Endodermal cell (in vitro differentiated cells): ENCODE measurements at regions not wholly inside any gene's neighbourhood (a gene's known extent, or its start where the extent isn't known, plus 50 kb on each side); places are given as distances from the start of the nearest gene placed in this dataset.
"Not testable (repeated sequence)": the region's sequence is repeated elsewhere in the genome, so short reads cannot be mapped to it uniquely, and the experiment has no call there.

Source experiments
- DNase-seq: peaks from one replicate; pipeline ENCODE4 v3.0.0-alpha.2; 2017
- H3K27ac ChIP-seq: 2 replicates; pipeline ENCODE4 v1.5.1; 2013; ENCODE audit warnings: mild to moderate bottlenecking, low read depth, low read length, moderate library complexity
- H3K27me3 ChIP-seq: 2 replicates; pipeline ENCODE4 v1.6.1; 2013; ENCODE audit warnings: mild to moderate bottlenecking, low read length, moderate library complexity; ENCODE audit not compliant: insufficient read depth, control insufficient read depth, poor library complexity, severe bottlenecking
- H3K36me3 ChIP-seq: 2 replicates; pipeline ENCODE4 v1.7.0; 2013; ENCODE audit warnings: mild to moderate bottlenecking, low read length, moderate library complexity; ENCODE audit not compliant: control insufficient read depth, insufficient read depth
- H3K4me1 ChIP-seq: one replicate; pipeline ENCODE4 v1.7.0; 2013; ENCODE audit warnings: low read length; ENCODE audit not compliant: control insufficient read depth, insufficient read depth
- H3K4me3 ChIP-seq: 2 replicates; pipeline ENCODE4 v1.5.1; 2013; ENCODE audit warnings: mild to moderate bottlenecking, low read length, moderate library complexity
- H3K9ac ChIP-seq: 2 replicates; pipeline ENCODE4 v1.6.1; 2013; ENCODE audit warnings: mild to moderate bottlenecking, low read length, moderate library complexity; ENCODE audit not compliant: poor library complexity, severe bottlenecking; ENCODE audit errors: extremely low read depth
- H3K9me3 ChIP-seq: 2 replicates; pipeline ENCODE4 v1.6.1; 2013; ENCODE audit warnings: mild to moderate bottlenecking, low read length, moderate library complexity; ENCODE audit not compliant: control insufficient read depth
- H3K27ac Mint-ChIP-seq: 2 replicates; pipeline ENCODE4 v1.8.0; 2020; ENCODE audit warnings: mixed read lengths
- H3K27me3 Mint-ChIP-seq: 2 replicates; pipeline ENCODE4 v1.8.0; 2021; ENCODE audit warnings: mild to moderate bottlenecking, mixed read lengths; ENCODE audit not compliant: insufficient read depth
- H3K36me3 Mint-ChIP-seq: 2 replicates; pipeline ENCODE4 v1.8.0; 2020; ENCODE audit warnings: low read depth, mixed read lengths
- H3K4me1 Mint-ChIP-seq: 2 replicates; pipeline ENCODE4 v1.8.0; 2020; ENCODE audit warnings: mixed read lengths
- H3K4me3 Mint-ChIP-seq: 2 replicates; pipeline ENCODE4 v1.8.0; 2020; ENCODE audit warnings: mild to moderate bottlenecking, moderate library complexity, mixed read lengths
- H3K9me3 Mint-ChIP-seq: 2 replicates; pipeline ENCODE4 v1.8.0; 2020; ENCODE audit warnings: mild to moderate bottlenecking, mixed read lengths
- WGBS, 2 experiments: methylation state at CpG; one replicate each; pipeline versions ENCODE4 v1.1.5 to v1.1.7; 2013; ENCODE audit warnings: missing lambda C conversion rate in 2 of 2, mixed read lengths in 1 of 2; ENCODE audit not compliant: insufficient coverage in 1 of 2, insufficient read length in 1 of 2; 5-methylcytosine and 5-hydroxymethylcytosine counted together
- TF ChIP-seq, protein P1 (sequence below): fragments of 200-600 bp; sonication (generic); conservative IDR thresholded peaks from 2 replicates; pipeline ENCODE4 v1.5.0; 2021; ENCODE audit warnings: antibody characterized with exemption, mild to moderate bottlenecking

DNA sequence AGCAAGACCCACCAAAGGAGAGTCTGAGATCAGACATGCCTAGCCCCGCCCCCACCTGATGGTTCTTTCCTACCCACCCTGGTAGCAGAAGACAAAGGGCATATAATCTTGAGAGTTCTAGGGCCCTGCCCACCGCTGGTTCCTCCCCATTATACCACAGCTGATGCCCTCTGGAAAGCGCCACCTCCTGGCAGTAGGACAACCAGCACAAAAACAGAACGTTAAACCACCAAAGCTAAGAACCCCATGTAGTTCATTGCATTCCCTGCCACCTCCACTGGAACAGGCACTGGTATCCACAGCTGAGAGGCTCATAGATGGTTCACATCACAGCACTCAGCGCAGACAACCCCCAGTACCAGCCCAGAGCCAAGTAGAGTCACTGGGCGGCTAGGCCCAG is 81.2 kb upstream of the TRPC7 start:
- Histone ChIP-seq H3K4me3 (peak overlapping the region; percentile 70), H3K36me3 (no peaks in the 10 kb centered on the region), H3K27me3 (no peaks in the 10 kb centered on the region), H3K9me3 (peaks cover 50% of the 10 kb centered on the region), H3K9ac (no peak overlapping the region), H3K27ac (no peak overlapping the region), H3K4me1 (peaks cover 3% of the 10 kb centered on the region)
- Mint-ChIP-seq H3K27me3 (no peaks in the 10 kb centered on the region), H3K36me3 (peaks cover 11% of the 10 kb centered on the region), H3K4me1 (peaks cover 21% of the 10 kb centered on the region), H3K9me3 (peaks cover 67% of the 10 kb centered on the region), H3K4me3 (no peak overlapping the region), H3K27ac (no peak overlapping the region)
- TF ChIP-seq, protein P1, sequence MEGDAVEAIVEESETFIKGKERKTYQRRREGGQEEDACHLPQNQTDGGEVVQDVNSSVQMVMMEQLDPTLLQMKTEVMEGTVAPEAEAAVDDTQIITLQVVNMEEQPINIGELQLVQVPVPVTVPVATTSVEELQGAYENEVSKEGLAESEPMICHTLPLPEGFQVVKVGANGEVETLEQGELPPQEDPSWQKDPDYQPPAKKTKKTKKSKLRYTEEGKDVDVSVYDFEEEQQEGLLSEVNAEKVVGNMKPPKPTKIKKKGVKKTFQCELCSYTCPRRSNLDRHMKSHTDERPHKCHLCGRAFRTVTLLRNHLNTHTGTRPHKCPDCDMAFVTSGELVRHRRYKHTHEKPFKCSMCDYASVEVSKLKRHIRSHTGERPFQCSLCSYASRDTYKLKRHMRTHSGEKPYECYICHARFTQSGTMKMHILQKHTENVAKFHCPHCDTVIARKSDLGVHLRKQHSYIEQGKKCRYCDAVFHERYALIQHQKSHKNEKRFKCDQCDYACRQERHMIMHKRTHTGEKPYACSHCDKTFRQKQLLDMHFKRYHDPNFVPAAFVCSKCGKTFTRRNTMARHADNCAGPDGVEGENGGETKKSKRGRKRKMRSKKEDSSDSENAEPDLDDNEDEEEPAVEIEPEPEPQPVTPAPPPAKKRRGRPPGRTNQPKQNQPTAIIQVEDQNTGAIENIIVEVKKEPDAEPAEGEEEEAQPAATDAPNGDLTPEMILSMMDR, result peak; percentile 43
- WGBS, 2 experiments, result 94 to 100% methylated on average over 3 to 6 of the region's 6 CpGs
- no peak for DNase-seq

DNA sequence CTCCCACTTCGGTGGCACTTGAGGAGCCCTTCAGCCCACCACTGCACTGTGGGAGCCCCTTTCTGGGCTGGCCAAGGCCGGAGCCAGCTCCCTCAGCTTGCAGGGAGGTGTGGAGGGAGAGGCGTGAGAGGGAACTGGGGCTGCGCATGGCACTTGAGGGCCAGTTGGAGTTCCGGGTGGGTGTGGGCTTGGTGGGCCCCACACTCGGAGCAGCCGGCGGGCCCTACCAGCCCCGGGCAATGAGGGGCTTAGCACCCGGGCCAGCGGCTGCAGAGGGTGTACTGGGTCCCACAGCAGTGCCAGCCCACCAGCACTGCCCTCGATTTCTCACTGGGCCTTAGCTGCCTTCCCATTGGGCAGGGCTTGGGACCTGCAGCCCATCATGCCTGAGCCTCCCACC is 78.8 kb upstream of the TRPC7 start:
- H3K4me3 Mint-ChIP-seq, H3K27ac ChIP-seq: not testable (repeated sequence)
- WGBS, 2 experiments, result 94 to 96% methylated on average over 4 to 12 of the region's 12 CpGs

DNA sequence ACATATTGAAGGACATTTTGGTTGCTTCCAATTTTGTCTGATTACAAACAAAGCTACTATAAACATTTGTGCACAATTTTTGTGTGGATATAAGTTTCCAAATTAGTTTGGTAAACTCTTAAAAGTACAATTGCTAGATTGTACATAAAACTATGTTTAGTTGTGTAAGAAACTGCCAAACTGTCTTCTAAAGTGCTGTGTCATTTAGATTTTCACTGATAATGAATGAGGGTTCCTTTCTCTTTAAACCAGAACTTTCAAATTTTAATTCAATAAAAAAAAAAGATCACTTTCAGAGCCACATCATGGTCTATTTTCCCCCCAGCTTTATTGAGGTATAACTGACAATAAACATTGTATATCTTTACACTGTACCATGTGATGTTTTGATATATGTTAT is 74.0 kb upstream of the TRPC7 start:
- no peak overlapping the region for H3K4me3 ChIP-seq
- no peaks in the 10 kb centered on the region for H3K36me3 Mint-ChIP-seq
- no peak overlapping the region for H3K27ac ChIP-seq
- no peaks in the 10 kb centered on the region for H3K36me3 ChIP-seq
- no peak overlapping the region for H3K4me3 Mint-ChIP-seq
- no peak for DNase-seq
- no peak overlapping the region for H3K27ac Mint-ChIP-seq
- H3K9me3 Mint-ChIP-seq, result peaks cover 6% of the 10 kb centered on the region
- no peaks in the 10 kb centered on the region for H3K4me1 ChIP-seq
- no peak overlapping the region for H3K9ac ChIP-seq
- H3K4me1 Mint-ChIP-seq, result no peaks in the 10 kb centered on the region
- H3K9me3 ChIP-seq, result peaks cover 12% of the 10 kb centered on the region
- no peaks in the 10 kb centered on the region for H3K27me3 Mint-ChIP-seq
- TF ChIP-seq, protein P1, result no peak
- H3K27me3 ChIP-seq, result no peaks in the 10 kb centered on the region

More for the DNA sequence above, 78.8 kb upstream of the TRPC7 start:
- not testable (repeated sequence) for H3K27ac Mint-ChIP-seq, H3K27me3 Mint-ChIP-seq, H3K36me3 ChIP-seq, H3K4me3 ChIP-seq, H3K36me3 Mint-ChIP-seq, H3K27me3 ChIP-seq, H3K4me1 ChIP-seq, H3K9ac ChIP-seq, DNase-seq
- peaks cover 43% of the 10 kb centered on the region for H3K9me3 ChIP-seq
- Mint-ChIP-seq H3K9me3 (peaks cover 47% of the 10 kb centered on the region), H3K4me1 (peaks cover 18% of the 10 kb centered on the region)

DNA sequence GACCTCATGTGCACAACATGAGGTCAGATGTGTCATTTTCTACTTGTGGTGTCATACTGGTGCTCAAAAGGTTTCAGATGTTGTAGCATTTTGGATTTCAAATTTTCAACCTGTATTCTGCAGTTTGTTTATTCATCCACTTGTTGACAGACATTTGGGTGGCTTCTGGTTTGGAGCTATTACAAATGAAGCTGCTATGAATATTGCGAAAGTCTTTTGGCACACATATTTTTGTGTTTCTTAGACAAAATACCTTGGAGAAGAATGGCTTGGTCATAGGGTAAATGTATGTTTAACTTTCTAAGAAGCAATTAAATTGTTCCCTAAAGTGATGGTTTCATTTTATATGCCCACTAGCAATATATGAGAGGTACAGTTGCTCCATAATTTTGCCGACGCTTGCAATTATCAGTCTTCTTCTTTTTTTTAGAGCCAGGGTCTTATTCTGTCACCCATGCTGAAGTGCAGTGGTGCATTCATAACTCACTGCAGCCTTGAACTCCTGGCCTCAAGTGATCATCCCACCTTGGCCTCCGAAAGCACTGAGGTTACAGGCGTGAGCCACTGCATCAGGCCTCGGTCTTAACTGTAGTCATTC is 70.7 kb upstream of the TRPC7 start:
- no peaks in the 10 kb centered on the region for H3K9me3 ChIP-seq
- Mint-ChIP-seq H3K27ac (no peak overlapping the region), H3K27me3 (no peaks in the 10 kb centered on the region), H3K4me1 (no peaks in the 10 kb centered on the region), H3K4me3 (no peak overlapping the region), H3K9me3 (no peaks in the 10 kb centered on the region), H3K36me3 (no peaks in the 10 kb centered on the region)
- H3K4me1 ChIP-seq, result no peaks in the 10 kb centered on the region
- TF ChIP-seq, protein P1, result no peak
- no peaks in the 10 kb centered on the region for H3K36me3 ChIP-seq
- DNase-seq, result no peak
- no peak overlapping the region for H3K27ac ChIP-seq
- H3K27me3 ChIP-seq, result no peaks in the 10 kb centered on the region
- 96 to 100% methylated on average over 5 to 6 of the region's 6 CpGs for WGBS, 2 experiments
- H3K9ac ChIP-seq, result no peak overlapping the region
- no peak overlapping the region for H3K4me3 ChIP-seq
